CD8-positive, alpha-beta memory T cell (primary cell): ENCODE measurements at regions not wholly inside any gene's neighbourhood (a gene's known extent, or its start where the extent isn't known, plus 50 kb on each side); places are given as distances from the start of the nearest gene placed in this dataset.

Experiments used
- CTCF ChIA-PET: fragments of 350-600 bp; sonication (Branson Sonifier 250); formaldehyde crosslinking; loops from one replicate; lab custom pipeline; 2021; ENCODE audit warnings: antibody characterized with exemption; lab: Charles Lee
- POLR2A ChIA-PET: fragments of 350-600 bp; sonication (Branson Sonifier 250); formaldehyde crosslinking; loops from one replicate; lab custom pipeline; 2021; ENCODE audit warnings: antibody characterized with exemption; lab: Charles Lee
- DNase-seq, 5 donors: peaks; one replicate each; pipeline versions ENCODE4 v3.0.0 to v3.0.0-alpha.2; 2020 to 2022; ENCODE audit warnings: mixed read lengths in 1 of 5
- H3K27ac ChIP-seq: one replicate; pipeline ENCODE4 v1.7.0; 2013; ENCODE audit warnings: low read depth, mild to moderate bottlenecking, low read length, moderate library complexity
- H3K27me3 ChIP-seq: 2 replicates; pipeline ENCODE4 v1.7.0; 2013; ENCODE audit warnings: low read length, mild to moderate bottlenecking; ENCODE audit not compliant: insufficient read depth, poor library complexity, severe bottlenecking
- H3K36me3 ChIP-seq: 2 replicates; pipeline ENCODE4 v1.7.0; 2013; ENCODE audit warnings: mild to moderate bottlenecking, low read length, moderate library complexity; ENCODE audit not compliant: insufficient read depth
- H3K4me1 ChIP-seq: 2 replicates; pipeline ENCODE4 v1.7.0; 2013; ENCODE audit warnings: mild to moderate bottlenecking, low read length, moderate library complexity; ENCODE audit not compliant: insufficient read depth
- H3K4me3 ChIP-seq: 2 replicates; pipeline ENCODE4 v1.7.0; 2013; ENCODE audit warnings: mild to moderate bottlenecking, low read length
- H3K9me3 ChIP-seq: 2 replicates; pipeline ENCODE4 v1.7.0; 2013; ENCODE audit warnings: mild to moderate bottlenecking, low read length
- H3K27ac Mint-ChIP-seq, 8 donors: one replicate each; pipeline ENCODE4 v1.8.0; 2020 to 2021; ENCODE audit warnings: mixed read lengths in 8 of 8, mild to moderate bottlenecking in 6 of 8, inconsistent platforms in 3 of 8, moderate library complexity in 3 of 8
- H3K27me3 Mint-ChIP-seq, 2 donors: one replicate each; pipeline ENCODE4 v1.8.0; 2020 to 2021; ENCODE audit warnings: mixed read lengths in 2 of 2, mild to moderate bottlenecking in 1 of 2, moderate library complexity in 1 of 2
- H3K36me3 Mint-ChIP-seq, 3 donors: one replicate each; pipeline ENCODE4 v1.8.0; 2020 to 2021; ENCODE audit warnings: mixed read lengths in 3 of 3, inconsistent platforms in 1 of 3, mild to moderate bottlenecking in 1 of 3
- H3K4me1 Mint-ChIP-seq, 3 donors: one replicate each; pipeline ENCODE4 v1.8.0; 2020 to 2021; ENCODE audit warnings: mixed read lengths in 3 of 3, inconsistent platforms in 1 of 3, mild to moderate bottlenecking in 1 of 3
- H3K4me3 Mint-ChIP-seq, 7 donors: one replicate each; pipeline ENCODE4 v1.8.0; 2020 to 2021; ENCODE audit warnings: mixed read lengths in 7 of 7, mild to moderate bottlenecking in 6 of 7, moderate library complexity in 4 of 7, inconsistent platforms in 2 of 7
- H3K9me3 Mint-ChIP-seq, 5 donors: one replicate each; pipeline ENCODE4 v1.8.0; 2020 to 2022; ENCODE audit warnings: mixed read lengths in 5 of 5, mild to moderate bottlenecking in 3 of 5, moderate library complexity in 2 of 5, inconsistent platforms in 1 of 5

DNA sequence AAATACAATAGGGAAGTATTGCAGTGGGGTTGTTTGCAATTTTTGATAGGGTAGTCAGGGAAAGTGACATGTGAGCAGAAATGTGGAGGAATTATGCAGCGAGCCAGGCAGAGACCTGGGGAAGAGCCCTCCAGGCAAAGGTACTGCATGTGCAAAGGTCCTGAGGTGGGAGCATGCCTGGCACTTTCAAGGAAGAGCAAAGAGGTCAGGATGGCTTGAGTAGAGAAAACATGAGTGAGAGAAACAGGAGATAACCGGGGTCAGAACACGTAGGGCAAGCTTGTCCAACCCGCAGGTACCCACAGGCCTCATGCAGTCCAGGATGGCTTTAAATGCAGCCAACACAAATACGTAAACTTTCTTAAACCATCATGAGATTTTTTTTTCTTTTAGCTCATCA lies 71.0 kb downstream of the COQ2 start:
- Mint-ChIP-seq H3K4me1 (peaks cover 86 to 96% (median 94%) of the 10 kb centered on the region in 3 donors), H3K9me3 (peaks cover 0 to 3% (median 0%) of the 10 kb centered on the region in 5 donors), H3K27ac (peak overlapping the region in 5 of 8 donors; percentile 6 to 88 (median 60)), H3K4me3 (peak overlapping the region in 2 of 7 donors; percentile 47 to 49), H3K27me3 (no peaks in the 10 kb centered on the region), H3K36me3 (peaks cover 0 to 4% (median 0%) of the 10 kb centered on the region in 3 donors)
- Histone ChIP-seq H3K9me3 (no peaks in the 10 kb centered on the region), H3K4me3 (no peak overlapping the region), H3K27me3 (no peaks in the 10 kb centered on the region), H3K36me3 (no peaks in the 10 kb centered on the region), H3K4me1 (peaks cover 89% of the 10 kb centered on the region), H3K27ac (no peak overlapping the region)
- ChIA-PET CTCF (interaction anchor here (1.0 to 4.1 kb wide), 3 partner anchors 24 to 104 kb away, joined by 3 to 24 read pairs (median 7); partner anchors contain the start of gene PLAC8), POLR2A (interaction anchor here (0.9 kb wide), 1 partner anchor 13 kb away, joined by 3 read pairs; no protein-coding TSS in a partner anchor)
- no peak for DNase-seq

DNA sequence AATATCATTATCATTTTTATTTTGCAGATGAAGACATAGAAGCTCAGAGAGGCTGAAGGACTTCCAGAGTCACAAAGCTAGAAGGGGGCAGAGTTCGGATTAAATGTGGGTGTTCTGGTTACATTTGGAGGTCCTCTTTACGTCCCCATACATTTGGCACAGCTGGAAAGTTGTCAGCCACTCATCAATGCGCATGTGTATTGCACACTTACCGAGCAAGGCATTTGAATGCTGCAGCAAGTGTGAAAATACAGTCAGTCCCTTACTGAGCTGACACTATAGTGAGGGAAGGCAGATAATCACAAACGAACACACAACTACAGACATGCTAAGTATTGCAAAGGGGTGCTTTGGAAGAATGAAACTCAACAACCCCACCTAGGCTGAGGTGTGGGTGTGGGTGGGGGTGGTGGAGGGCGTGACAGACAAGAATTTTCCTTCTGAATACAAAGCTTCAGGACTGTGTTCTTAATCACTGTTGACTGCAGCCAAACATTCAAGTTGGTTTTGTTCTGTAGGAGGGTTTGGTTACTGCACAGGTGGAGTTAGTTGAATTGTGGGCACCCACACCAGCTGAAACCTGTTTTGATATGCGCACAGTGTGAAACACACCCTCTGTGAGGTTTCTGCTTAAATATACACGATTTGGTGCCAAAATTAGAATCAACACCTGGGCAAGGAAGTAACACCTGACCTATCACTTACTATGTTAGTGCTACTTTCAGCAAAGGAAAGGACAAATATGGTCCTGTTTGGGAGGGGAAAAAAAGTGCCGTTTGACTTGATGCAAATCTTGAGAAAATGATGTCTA lies 72.4 kb downstream of the COQ2 start:
- Histone ChIP-seq H3K4me3 (peak overlapping the region; percentile 21), H3K27ac (peak overlapping the region; percentile 38), H3K9me3 (no peaks in the 10 kb centered on the region), H3K4me1 (peaks cover 79% of the 10 kb centered on the region), H3K36me3 (no peaks in the 10 kb centered on the region), H3K27me3 (no peaks in the 10 kb centered on the region)
- peaks cover 0 to 1% of the 10 kb centered on the region in 2 donors for H3K27me3 Mint-ChIP-seq
- peaks cover 75 to 87% (median 80%) of the 10 kb centered on the region in 3 donors for H3K4me1 Mint-ChIP-seq
- H3K4me3 Mint-ChIP-seq: peak overlapping the region; percentile 6 to 77 (median 71)
- ChIA-PET CTCF (interaction anchor here (0.5 to 4.1 kb wide), 9 partner anchors 13 to 138 kb away, joined by 3 to 24 read pairs (median 7); partner anchors contain the start of gene PLAC8), POLR2A (interaction anchor here (0.6 to 2.6 kb wide), 6 partner anchors 73 to 783 kb away, joined by 3 to 13 read pairs (median 6); partner anchors contain the start of genes HNRNPDL and THAP9)
- H3K9me3 Mint-ChIP-seq: peaks cover 0 to 3% (median 0%) of the 10 kb centered on the region in 5 donors
- DNase-seq: peak; percentile 50 to 91 (median 86)
- H3K36me3 Mint-ChIP-seq: peaks cover 0 to 10% (median 0%) of the 10 kb centered on the region in 3 donors
- H3K27ac Mint-ChIP-seq: peak overlapping the region in 7 of 8 donors; percentile 24 to 95 (median 89)

DNA sequence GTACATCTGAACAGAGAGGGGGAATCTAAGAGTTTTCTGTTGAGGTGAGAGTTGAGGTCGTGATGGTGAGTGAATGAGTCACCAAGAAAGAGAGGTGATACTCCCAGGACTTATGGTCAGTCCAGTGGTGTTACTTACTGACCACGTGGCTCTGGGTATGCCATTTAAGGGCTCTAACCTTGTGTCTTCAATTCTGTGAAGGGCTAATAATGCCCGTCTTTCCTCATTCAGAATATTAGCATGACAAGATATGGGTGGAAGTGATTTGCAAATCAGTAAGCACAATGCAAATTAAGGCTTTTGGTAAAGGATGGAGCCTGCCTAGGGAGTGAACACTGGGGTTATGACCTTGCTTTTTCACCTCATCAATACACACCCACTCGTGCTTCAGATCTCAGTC lies 75.2 kb downstream of the COQ2 start:
- Histone ChIP-seq H3K4me1 (peaks cover 53% of the 10 kb centered on the region), H3K27ac (no peak overlapping the region), H3K4me3 (no peak overlapping the region), H3K9me3 (no peaks in the 10 kb centered on the region), H3K36me3 (no peaks in the 10 kb centered on the region), H3K27me3 (no peaks in the 10 kb centered on the region)
- ChIA-PET POLR2A (no interaction called here), CTCF (interaction anchor here (0.6 to 3.4 kb wide), 3 partner anchors 43 to 136 kb away, joined by 3 to 19 read pairs (median 3); no protein-coding TSS in a partner anchor)
- peak overlapping the region in 3 of 7 donors; percentile 8 to 25 (median 23) for H3K4me3 Mint-ChIP-seq
- H3K27ac Mint-ChIP-seq: peak overlapping the region in 2 of 8 donors; percentile 51 to 67
- peaks cover 53 to 60% (median 55%) of the 10 kb centered on the region in 3 donors for H3K4me1 Mint-ChIP-seq
- peaks cover 0 to 1% (median 0%) of the 10 kb centered on the region in 5 donors for H3K9me3 Mint-ChIP-seq
- peaks cover 0 to 1% of the 10 kb centered on the region in 2 donors for H3K27me3 Mint-ChIP-seq
- peaks cover 0 to 10% (median 0%) of the 10 kb centered on the region in 3 donors for H3K36me3 Mint-ChIP-seq
- no peak for DNase-seq

DNA sequence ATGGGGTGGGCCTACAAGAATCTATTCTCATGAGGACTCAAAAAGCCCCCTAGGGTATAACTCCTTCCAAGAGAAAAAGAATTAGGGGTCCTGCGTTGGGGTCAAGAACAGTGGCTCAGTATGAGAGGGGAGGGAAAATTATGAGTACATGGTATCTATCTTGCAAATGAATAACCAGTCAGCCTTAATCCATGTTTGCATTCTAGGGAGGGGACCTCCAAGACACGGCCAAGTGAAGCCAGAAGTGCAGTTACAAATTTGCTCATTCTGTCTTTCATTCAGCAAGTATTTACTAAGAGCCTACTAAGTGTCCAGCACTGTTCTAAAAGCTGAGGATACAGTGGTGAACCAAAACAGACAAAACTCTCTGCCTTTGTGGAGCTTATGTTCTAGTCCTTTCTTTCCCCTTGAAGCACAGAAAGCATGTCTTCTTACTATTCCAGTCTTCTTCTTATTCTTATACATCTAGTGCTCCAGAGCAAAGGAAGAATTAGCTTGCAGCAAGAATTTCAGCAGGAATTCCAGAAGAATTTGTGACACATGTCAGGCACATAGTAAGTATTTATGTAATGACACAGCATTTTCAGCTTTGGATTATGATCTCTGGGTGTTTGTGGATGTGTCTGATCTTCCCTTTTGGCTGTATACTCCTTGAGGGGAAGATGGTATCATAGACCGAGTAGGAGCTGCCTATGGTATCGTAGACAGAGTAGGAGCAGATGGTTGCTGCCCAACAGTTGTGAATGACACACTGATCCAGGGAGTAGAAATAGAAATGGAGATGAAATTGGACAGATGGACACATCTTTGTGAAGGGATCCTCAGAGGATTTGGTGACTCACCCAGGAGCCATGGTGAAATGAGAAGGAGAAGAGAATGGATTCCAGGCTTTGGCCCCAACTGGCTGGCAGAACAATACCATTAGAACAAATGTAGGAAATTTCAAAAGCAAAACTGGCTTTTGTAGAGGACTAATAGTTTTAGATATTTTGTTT lies 75.9 kb downstream of the COQ2 start:
- H3K27me3 ChIP-seq: no peaks in the 10 kb centered on the region
- DNase-seq: no peak
- Mint-ChIP-seq H3K4me3 (peak overlapping the region in 4 of 7 donors; percentile 8 to 45 (median 24)), H3K9me3 (peaks cover 0 to 1% (median 0%) of the 10 kb centered on the region in 5 donors), H3K4me1 (peaks cover 50 to 55% (median 50%) of the 10 kb centered on the region in 3 donors), H3K36me3 (peaks cover 0 to 9% (median 0%) of the 10 kb centered on the region in 3 donors), H3K27ac (peak overlapping the region in 2 of 8 donors; percentile 20 to 67), H3K27me3 (peaks cover 0 to 1% of the 10 kb centered on the region in 2 donors)
- POLR2A ChIA-PET: no interaction called here
- no peaks in the 10 kb centered on the region for H3K36me3 ChIP-seq
- H3K9me3 ChIP-seq: no peaks in the 10 kb centered on the region
- no peak overlapping the region for H3K27ac ChIP-seq
- no peak overlapping the region for H3K4me3 ChIP-seq
- peaks cover 49% of the 10 kb centered on the region for H3K4me1 ChIP-seq
- CTCF ChIA-PET: interaction anchor here (1.2 to 2.2 kb wide), 3 partner anchors 52 to 100 kb away, joined by 3 to 6 read pairs (median 4); no protein-coding TSS in a partner anchor

DNA sequence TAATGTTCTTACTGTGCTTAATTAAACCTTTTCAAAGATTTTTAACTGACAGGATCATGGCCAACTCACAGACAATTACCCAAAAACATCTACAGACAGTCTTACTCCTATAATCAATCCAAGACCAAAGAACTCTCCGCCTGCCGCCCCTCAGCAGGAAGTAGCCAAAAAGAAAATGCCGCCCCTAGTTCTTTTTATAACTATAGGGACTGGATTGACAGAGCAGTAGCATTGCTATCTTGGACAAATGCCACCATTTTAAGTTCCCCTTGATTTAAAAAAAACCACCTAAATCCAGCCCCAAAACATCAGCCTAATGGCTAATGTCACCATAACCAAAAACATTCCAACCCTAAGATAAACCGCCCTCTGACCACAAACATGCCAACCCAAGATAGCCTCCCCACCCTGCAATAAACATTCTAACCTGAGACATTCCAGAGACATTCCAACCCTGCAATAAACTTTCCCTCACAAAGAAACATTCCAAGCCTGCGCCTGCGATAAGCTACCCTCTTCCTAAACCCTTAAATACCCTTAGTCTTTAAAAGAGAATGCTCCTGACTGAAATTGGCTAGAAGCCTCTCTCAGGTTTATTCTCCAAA lies 77.0 kb downstream of the COQ2 start:
- H3K9me3 ChIP-seq: no peaks in the 10 kb centered on the region
- ChIA-PET CTCF (interaction anchor here (1.2 to 2.2 kb wide), 2 partner anchors 53 to 97 kb away, joined by 4 to 6 read pairs; no protein-coding TSS in a partner anchor), POLR2A (no interaction called here)
- no peak for DNase-seq
- H3K4me1 ChIP-seq: peaks cover 38% of the 10 kb centered on the region
- H3K4me3 Mint-ChIP-seq: no peak overlapping the region
- no peaks in the 10 kb centered on the region for H3K9me3 Mint-ChIP-seq
- no peaks in the 10 kb centered on the region for H3K36me3 ChIP-seq
- peaks cover 39 to 45% (median 40%) of the 10 kb centered on the region in 3 donors for H3K4me1 Mint-ChIP-seq
- H3K27me3 ChIP-seq: no peaks in the 10 kb centered on the region
- peaks cover 0 to 5% (median 0%) of the 10 kb centered on the region in 3 donors for H3K36me3 Mint-ChIP-seq
- H3K4me3 ChIP-seq: no peak overlapping the region
- H3K27ac ChIP-seq: no peak overlapping the region
- peaks cover 0 to 1% of the 10 kb centered on the region in 2 donors for H3K27me3 Mint-ChIP-seq
- no peak overlapping the region for H3K27ac Mint-ChIP-seq

DNA sequence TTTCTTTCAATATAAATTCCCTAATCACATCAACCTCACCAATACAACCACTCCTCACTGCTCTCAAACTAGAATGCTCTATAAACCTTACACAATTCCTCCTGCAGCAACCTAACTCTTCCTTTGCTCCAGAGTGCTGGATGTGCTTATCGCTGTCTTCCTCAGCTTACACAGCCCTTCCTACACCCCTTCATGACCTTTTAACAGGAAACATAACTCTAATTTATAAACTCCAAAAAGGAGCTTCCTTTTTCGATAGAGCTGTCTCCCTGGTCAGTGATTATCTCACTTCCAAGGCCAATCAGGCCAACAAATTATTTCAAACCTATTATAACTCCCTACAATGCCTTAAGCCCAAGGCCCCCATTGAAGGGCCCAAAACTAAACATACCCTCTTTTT lies 78.8 kb downstream of the COQ2 start:
- Histone ChIP-seq H3K36me3 (no peaks in the 10 kb centered on the region), H3K4me1 (peaks cover 23% of the 10 kb centered on the region), H3K27ac (no peak overlapping the region), H3K27me3 (no peaks in the 10 kb centered on the region), H3K9me3 (no peaks in the 10 kb centered on the region), H3K4me3 (no peak overlapping the region)
- ChIA-PET CTCF (interaction anchor here (0.7 to 1.5 kb wide), 2 partner anchors 12 to 76 kb away, joined by 3 to 5 read pairs; no protein-coding TSS in a partner anchor), POLR2A (interaction anchor here (0.7 kb wide), 1 partner anchor 13 kb away, joined by 5 read pairs; no protein-coding TSS in a partner anchor)
- peaks cover 0 to 3% of the 10 kb centered on the region in 2 donors for H3K27me3 Mint-ChIP-seq
- H3K9me3 Mint-ChIP-seq: no peaks in the 10 kb centered on the region
- no peak overlapping the region for H3K27ac Mint-ChIP-seq
- no peak overlapping the region for H3K4me3 Mint-ChIP-seq
- H3K36me3 Mint-ChIP-seq: peaks cover 0 to 5% (median 0%) of the 10 kb centered on the region in 3 donors
- peaks cover 21 to 26% (median 22%) of the 10 kb centered on the region in 3 donors for H3K4me1 Mint-ChIP-seq
- no peak for DNase-seq

DNA sequence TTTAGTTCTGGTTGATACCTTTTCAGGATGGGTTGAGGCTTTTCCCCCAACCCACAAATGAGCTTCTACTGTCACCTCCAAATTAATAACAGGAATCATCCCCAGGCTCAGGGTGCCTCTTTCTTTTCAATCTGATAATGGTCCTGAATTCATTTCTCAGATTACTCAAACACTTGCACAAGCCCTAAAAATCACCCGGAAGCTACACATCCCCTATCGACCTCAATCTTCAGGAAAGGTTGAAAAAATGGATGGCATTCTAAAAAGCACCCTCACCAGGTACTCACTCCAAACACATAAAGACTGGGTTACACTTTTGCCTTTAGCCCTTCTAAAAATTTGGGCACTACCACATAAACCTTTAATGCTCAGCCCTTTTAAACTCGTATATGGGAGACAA lies 79.9 kb downstream of the COQ2 start:
- peaks cover 11 to 16% (median 12%) of the 10 kb centered on the region in 3 donors for H3K4me1 Mint-ChIP-seq
- no peaks in the 10 kb centered on the region for H3K9me3 ChIP-seq
- no peak overlapping the region for H3K27ac Mint-ChIP-seq
- H3K27me3 ChIP-seq: no peaks in the 10 kb centered on the region
- no peaks in the 10 kb centered on the region for H3K9me3 Mint-ChIP-seq
- peaks cover 0 to 5% (median 0%) of the 10 kb centered on the region in 3 donors for H3K36me3 Mint-ChIP-seq
- DNase-seq: no peak
- CTCF ChIA-PET: no interaction called here
- no peak overlapping the region for H3K4me3 ChIP-seq
- no peak overlapping the region for H3K27ac ChIP-seq
- H3K4me1 ChIP-seq: peaks cover 12% of the 10 kb centered on the region
- peaks cover 0 to 3% of the 10 kb centered on the region in 2 donors for H3K27me3 Mint-ChIP-seq
- H3K4me3 Mint-ChIP-seq: no peak overlapping the region
- POLR2A ChIA-PET: no interaction called here
- H3K36me3 ChIP-seq: no peaks in the 10 kb centered on the region
